ENCODE measurements at regions not wholly inside any gene's neighbourhood (a gene's known extent, or its start where the extent isn't known, plus 50 kb on each side); places are given as distances from the start of the nearest gene placed in this dataset.
"Not testable (repeated sequence)": the region's sequence is repeated elsewhere in the genome, so short reads cannot be mapped to it uniquely, and the experiment has no call there.

DNA sequence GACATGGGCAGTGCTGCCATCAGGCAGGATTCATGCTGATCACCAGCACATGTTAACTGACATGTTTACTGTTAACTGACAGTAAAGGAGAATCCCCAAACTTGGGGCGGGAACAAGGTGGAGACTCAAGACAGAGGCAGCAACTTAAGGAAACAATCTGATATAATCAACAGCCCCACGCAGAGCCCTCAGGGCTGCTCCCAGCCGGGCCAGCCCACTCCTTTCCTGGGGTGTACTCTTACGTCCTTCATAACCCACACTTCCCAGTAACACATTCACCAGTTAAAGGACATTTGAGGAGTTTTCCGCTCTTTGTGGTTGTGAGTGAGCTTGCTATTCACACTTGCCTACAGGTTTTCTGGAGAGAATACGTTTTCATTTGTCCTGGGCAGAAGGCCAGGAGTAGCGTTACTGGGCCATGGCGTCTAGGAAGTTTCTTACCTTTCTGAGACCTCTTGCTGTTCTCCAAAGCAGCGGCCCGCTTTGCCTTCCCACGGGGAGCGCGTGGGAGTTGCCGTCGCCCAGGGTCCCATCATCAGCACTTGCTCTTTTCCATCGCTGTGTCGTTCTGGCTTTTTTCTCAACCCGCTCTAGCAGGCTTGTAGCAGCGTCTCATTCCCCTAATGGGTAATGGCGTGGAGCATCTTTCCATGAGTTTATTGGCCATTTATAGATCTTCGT is 56.4 kb downstream of the FOXF2 start:
- no peak for TF ChIP-seq JUND (IDR thresholded peaks at IDR 0.05; ENCODE audit: low read depth)
- no peak for DNase-seq (ENCODE audit: low read depth in 1 of 2, low spot score in 1 of 2)
- in situ Hi-C loops (cut with HindIII; ENCODE audit: low pct_unique_long_range_greater_than_20kb, low sequenced_read_pairs): no loop called here

GRCh38 chr6:1449896-1450295 is 60.5 kb downstream of the FOXF2 start:
- DNase-seq (ENCODE audit: low read depth in 1 of 2, low spot score in 1 of 2): no peak
- in situ Hi-C loops (cut with HindIII; ENCODE audit: low pct_unique_long_range_greater_than_20kb, low sequenced_read_pairs): no loop called here
- no peak for TF ChIP-seq JUND (IDR thresholded peaks at IDR 0.05; ENCODE audit: low read depth)

- TF ChIP-seq JUND (IDR thresholded peaks at IDR 0.05; ENCODE audit: low read depth): no peak
- no peak for DNase-seq (ENCODE audit: low read depth in 1 of 2, low spot score in 1 of 2)
- in situ Hi-C loops (cut with HindIII; ENCODE audit: low pct_unique_long_range_greater_than_20kb, low sequenced_read_pairs): no loop called here
Observed at GRCh38 chr6:1453024-1453423, 63.6 kb downstream of the FOXF2 start.

DNA sequence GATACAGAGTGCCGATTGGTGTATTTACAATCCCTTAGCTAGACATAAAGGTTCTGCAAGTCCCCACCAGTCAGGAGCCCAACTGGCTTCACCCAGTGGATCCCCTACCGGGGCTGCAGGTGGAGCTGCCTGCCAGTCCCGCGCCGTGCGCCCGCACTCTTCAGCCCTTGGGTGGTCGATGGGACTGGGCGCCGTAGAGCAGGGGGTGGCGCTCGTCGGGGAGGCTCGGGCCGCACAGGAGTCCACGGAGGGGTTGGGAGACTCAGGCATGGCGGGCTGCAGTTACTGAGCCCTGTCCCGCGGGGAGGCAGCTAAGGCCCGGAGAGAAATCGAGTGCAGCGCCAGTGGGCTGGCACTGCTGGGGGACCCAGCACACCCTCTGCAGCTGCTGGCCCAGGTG is 67.4 kb downstream of the FOXF2 start:
- in situ Hi-C loops (cut with HindIII; ENCODE audit: low pct_unique_long_range_greater_than_20kb, low sequenced_read_pairs); DNase-seq (ENCODE audit: low read depth in 1 of 2, low spot score in 1 of 2): not testable (repeated sequence)

DNA sequence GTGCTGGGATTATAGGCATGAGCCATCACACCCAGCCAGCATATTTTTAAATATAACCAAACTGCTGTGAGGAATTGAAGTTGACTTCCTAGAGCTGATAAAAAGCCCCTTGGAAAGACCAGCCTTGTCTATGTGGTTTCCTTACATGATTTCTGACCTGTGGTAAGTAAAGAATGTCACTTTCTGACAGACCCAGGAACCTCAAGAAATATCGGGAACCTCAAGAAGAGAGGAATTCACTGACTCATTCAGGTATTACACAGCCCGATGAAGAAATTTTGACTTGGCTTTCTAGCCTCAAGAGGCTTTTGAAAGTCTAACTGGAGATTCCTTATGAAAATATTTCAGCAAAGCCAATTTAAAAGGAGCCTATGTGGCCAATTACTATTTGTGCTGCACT is 71.8 kb downstream of the FOXF2 start:
- DNase-seq (ENCODE audit: low read depth in 1 of 2, low spot score in 1 of 2): no peak
- in situ Hi-C loops (cut with HindIII; ENCODE audit: low pct_unique_long_range_greater_than_20kb, low sequenced_read_pairs): no loop called here
- no peak for TF ChIP-seq JUND (IDR thresholded peaks at IDR 0.05; ENCODE audit: low read depth)

DNA sequence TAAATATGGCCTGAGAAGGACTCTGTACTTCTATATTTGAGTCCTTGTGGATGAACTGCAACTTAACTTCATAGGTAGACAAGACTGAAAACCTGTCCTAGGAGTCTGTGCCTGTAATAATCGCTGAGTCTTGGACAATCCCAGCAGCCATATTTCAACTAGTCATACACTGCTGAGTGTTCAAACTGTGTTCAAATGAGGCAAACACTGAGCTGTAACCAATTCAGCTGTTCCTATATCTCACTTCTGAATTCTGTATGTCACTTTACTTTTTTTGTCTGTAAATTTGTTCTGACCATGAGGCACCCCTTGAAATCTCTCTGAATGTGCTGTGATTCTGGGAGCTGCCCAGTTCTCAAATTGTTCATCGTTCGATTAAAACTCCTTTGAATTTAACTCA is 72.4 kb downstream of the FOXF2 start:
- no peak for DNase-seq (ENCODE audit: low read depth in 1 of 2, low spot score in 1 of 2)
- no peak for TF ChIP-seq JUND (IDR thresholded peaks at IDR 0.05; ENCODE audit: low read depth)
- in situ Hi-C loops (cut with HindIII; ENCODE audit: low pct_unique_long_range_greater_than_20kb, low sequenced_read_pairs): no loop called here

DNA sequence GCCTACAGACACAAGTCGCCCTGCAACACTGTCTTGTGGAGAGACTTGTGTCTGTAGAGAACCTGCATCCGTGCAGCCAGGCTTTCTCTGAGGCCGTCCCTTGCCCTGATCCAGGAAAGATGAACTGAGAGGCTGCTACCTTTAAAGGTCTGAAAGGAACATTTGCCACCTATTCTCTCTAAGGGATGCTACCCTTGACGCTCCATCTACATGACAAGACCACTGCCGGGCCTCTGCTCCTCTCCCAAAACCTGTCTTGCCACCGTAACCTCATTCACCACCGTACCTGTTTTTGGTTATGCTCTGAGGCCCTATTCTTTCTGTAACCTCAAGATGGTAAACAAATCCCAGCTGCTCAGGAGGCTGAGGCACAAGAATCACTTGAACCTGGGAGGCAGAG is 73.9 kb downstream of the FOXF2 start:
- in situ Hi-C loops (cut with HindIII; ENCODE audit: low pct_unique_long_range_greater_than_20kb, low sequenced_read_pairs): no loop called here
- peak in 1 of 2 experiments; percentile 25 for DNase-seq (ENCODE audit: low read depth in 1 of 2, low spot score in 1 of 2)
- TF ChIP-seq JUND (IDR thresholded peaks at IDR 0.05; ENCODE audit: low read depth): no peak

DNA sequence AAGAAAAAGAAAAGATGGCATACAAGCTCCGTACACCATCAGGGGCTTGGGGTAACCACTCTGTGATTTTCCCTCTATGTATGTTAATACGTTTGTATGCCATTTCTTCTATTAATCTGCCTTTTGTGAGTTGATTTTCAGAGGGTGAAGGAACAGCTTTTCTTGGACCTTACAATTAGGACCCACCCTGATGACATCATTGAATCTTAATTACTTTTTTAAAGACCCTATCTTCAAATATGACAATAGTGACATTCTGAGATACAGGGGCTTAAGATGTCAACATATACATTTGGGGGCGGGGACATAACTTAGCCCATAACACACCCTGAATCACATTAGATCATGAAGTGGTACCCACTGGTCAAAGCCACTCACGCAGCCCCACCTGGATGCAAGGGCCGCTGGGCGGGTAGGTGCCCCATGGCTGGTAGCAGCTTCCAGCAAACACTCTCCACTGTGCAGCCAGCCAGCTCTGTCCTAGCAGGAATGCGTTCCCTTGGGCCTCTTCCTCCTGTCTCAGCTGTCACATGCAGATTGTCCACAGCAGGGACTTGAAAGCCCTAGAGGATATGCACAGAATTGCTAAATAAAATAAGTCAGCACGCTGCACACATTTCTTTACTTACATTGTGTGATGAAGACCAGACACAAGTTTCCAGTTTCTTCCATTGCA is 74.5 kb downstream of the FOXF2 start:
- peak in 1 of 2 experiments; percentile 40 for DNase-seq (ENCODE audit: low read depth in 1 of 2, low spot score in 1 of 2)

GRCh38 chr6:1464781-1465370 is 75.5 kb downstream of the FOXF2 start:
- in situ Hi-C loops (cut with HindIII; ENCODE audit: low pct_unique_long_range_greater_than_20kb, low sequenced_read_pairs): no loop called here
- TF ChIP-seq JUND (IDR thresholded peaks at IDR 0.05; ENCODE audit: low read depth): no peak
- DNase-seq (ENCODE audit: low read depth in 1 of 2, low spot score in 1 of 2): no peak

More for the DNA sequence above, 74.5 kb downstream of the FOXF2 start:
- no peak for TF ChIP-seq JUND (IDR thresholded peaks at IDR 0.05; ENCODE audit: low read depth)
- in situ Hi-C loops (cut with HindIII; ENCODE audit: low pct_unique_long_range_greater_than_20kb, low sequenced_read_pairs): no loop called here

DNA sequence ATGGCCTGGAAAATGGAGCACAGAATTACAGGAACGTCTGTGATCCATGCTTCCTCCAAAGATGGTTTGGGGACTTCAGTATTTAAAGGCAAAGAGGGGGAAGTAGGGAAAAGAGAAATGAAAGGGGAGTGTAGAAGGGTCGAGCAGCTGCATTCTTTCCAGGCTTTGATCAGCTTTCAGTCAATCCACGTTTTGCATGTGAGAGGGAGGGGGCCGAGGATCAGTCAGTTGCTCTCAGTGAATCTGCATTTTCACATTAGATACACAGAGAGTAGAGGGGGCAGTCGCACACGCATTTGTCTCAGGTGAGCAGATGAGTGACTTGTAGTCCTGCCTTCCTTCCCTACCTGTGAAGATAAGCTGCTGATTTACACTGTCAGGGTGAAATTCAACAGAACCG is 78.8 kb downstream of the FOXF2 start:
- DNase-seq (ENCODE audit: low read depth in 1 of 2, low spot score in 1 of 2): no peak
- in situ Hi-C loops (cut with HindIII; ENCODE audit: low pct_unique_long_range_greater_than_20kb, low sequenced_read_pairs): no loop called here
- TF ChIP-seq JUND (IDR thresholded peaks at IDR 0.05; ENCODE audit: low read depth): no peak

- TF ChIP-seq JUND (IDR thresholded peaks at IDR 0.05; ENCODE audit: low read depth): no peak
- DNase-seq (ENCODE audit: low read depth in 1 of 2, low spot score in 1 of 2): no peak
- in situ Hi-C loops (cut with HindIII; ENCODE audit: low pct_unique_long_range_greater_than_20kb, low sequenced_read_pairs): no loop called here
Observed at GRCh38 chr6:1470040-1470439, 80.7 kb downstream of the FOXF2 start.

DNA sequence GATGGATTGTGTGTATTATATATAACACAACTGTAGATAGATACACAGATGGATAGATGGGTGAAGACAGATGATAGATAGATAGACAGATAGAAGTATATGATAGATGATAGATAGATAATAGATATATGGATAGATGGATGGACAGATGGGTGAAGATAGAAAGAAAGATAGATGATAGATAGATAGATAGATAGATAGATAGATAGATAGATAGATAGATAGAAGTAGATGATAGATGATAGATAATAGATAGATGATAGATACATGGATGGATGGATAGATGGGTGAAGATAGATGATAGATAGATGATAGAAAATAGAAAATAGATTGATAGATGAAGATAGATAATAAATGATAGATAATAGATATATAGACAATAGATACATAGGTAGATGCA is 83.3 kb downstream of the FOXF2 start:
- no peak for DNase-seq (ENCODE audit: low read depth in 1 of 2, low spot score in 1 of 2)
- TF ChIP-seq JUND (IDR thresholded peaks at IDR 0.05; ENCODE audit: low read depth): no peak
- in situ Hi-C loops (cut with HindIII; ENCODE audit: low pct_unique_long_range_greater_than_20kb, low sequenced_read_pairs): no loop called here

- no peak for TF ChIP-seq JUND (IDR thresholded peaks at IDR 0.05; ENCODE audit: low read depth)
- DNase-seq (ENCODE audit: low read depth in 1 of 2, low spot score in 1 of 2): no peak
- in situ Hi-C loops (cut with HindIII; ENCODE audit: low pct_unique_long_range_greater_than_20kb, low sequenced_read_pairs): no loop called here
Observed at GRCh38 chr6:1473166-1473565, 83.8 kb downstream of the FOXF2 start.
